Mesothelial cell of epicardium (in vitro differentiated cells): ENCODE measurements at regions not wholly inside any gene's neighbourhood (a gene's known extent, or its start where the extent isn't known, plus 50 kb on each side); places are given as distances from the start of the nearest gene placed in this dataset.

Source experiments
- DNase-seq, 2 experiments: peaks; one replicate each; pipeline ENCODE4 v3.0.0; 2021; ENCODE audit warnings: low spot score in 2 of 2; ENCODE audit not compliant: unreplicated experiment in 2 of 2
- H3K27ac Mint-ChIP-seq: 2 replicates; pipeline ENCODE4 v1.8.0; 2021; ENCODE audit warnings: mixed read lengths
- H3K27me3 Mint-ChIP-seq: 2 replicates; pipeline ENCODE4 v1.8.0; 2021; ENCODE audit warnings: low read depth, mixed read lengths
- H3K36me3 Mint-ChIP-seq: 2 replicates; pipeline ENCODE4 v1.8.0; 2021; ENCODE audit warnings: mixed read lengths
- H3K4me1 Mint-ChIP-seq: 2 replicates; pipeline ENCODE4 v1.8.0; 2021; ENCODE audit warnings: mixed read lengths
- H3K4me3 Mint-ChIP-seq: 2 replicates; pipeline ENCODE4 v1.8.0; 2021; ENCODE audit warnings: mild to moderate bottlenecking, moderate library complexity, mixed read lengths
- H3K9me3 Mint-ChIP-seq: 2 replicates; pipeline ENCODE4 v1.8.0; 2021; ENCODE audit warnings: mixed read lengths
- TF ChIP-seq, protein P1 (sequence below): fragments of 200-600 bp; sonication (generic); IDR thresholded peaks from one replicate; pipeline ENCODE4 v1.5.0; 2021; ENCODE audit warnings: antibody characterized with exemption; ENCODE audit not compliant: unreplicated experiment

DNA sequence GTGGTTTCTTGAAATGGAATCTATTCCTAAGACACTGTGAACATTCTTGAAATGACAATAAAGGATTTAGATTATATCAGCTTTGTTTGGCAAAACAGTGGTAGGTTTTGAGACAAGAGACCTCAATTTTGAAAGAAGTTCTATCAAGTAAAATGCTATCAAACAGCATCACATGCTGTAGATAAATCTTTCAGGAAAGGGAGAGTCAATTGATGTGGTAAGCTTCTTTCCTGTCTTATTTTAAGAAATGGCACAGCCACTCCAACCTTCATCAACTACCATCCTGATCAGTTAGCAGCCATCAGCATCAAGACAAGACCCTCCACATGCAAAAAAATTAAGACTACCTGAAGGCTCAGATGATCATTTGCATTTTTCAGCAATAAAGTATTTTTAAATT is 495.4 kb downstream of the TRIB2 start:
- peaks cover 50% of the 10 kb centered on the region for H3K9me3 Mint-ChIP-seq
- H3K27me3 Mint-ChIP-seq: no peaks in the 10 kb centered on the region
- no peaks in the 10 kb centered on the region for H3K36me3 Mint-ChIP-seq
- TF ChIP-seq, protein P1, sequence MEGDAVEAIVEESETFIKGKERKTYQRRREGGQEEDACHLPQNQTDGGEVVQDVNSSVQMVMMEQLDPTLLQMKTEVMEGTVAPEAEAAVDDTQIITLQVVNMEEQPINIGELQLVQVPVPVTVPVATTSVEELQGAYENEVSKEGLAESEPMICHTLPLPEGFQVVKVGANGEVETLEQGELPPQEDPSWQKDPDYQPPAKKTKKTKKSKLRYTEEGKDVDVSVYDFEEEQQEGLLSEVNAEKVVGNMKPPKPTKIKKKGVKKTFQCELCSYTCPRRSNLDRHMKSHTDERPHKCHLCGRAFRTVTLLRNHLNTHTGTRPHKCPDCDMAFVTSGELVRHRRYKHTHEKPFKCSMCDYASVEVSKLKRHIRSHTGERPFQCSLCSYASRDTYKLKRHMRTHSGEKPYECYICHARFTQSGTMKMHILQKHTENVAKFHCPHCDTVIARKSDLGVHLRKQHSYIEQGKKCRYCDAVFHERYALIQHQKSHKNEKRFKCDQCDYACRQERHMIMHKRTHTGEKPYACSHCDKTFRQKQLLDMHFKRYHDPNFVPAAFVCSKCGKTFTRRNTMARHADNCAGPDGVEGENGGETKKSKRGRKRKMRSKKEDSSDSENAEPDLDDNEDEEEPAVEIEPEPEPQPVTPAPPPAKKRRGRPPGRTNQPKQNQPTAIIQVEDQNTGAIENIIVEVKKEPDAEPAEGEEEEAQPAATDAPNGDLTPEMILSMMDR: no peak
- H3K4me1 Mint-ChIP-seq: no peaks in the 10 kb centered on the region
- DNase-seq: no peak
- no peak overlapping the region for H3K27ac Mint-ChIP-seq
- no peak overlapping the region for H3K4me3 Mint-ChIP-seq

DNA sequence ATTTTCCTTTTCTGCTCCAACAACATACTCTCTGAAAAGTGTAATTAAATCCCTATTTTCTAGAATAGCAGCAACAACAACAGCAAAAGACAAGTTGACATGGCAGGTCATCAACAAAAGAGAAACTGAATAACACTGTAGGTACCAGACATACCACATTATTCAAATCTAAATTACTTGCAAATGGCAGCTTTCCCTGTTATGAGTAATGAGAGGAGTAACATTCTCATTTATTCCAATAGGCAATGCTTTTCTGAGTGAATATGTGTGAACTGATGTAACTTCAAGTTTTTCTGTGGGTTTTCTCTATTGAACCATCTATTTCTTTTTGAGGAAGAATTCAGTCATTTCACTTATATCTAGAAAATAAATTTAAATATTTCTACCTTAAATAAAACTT is 501.5 kb downstream of the TRIB2 start:
- TF ChIP-seq, protein P1: no peak
- no peak for DNase-seq
- Mint-ChIP-seq H3K27ac (no peak overlapping the region), H3K36me3 (no peaks in the 10 kb centered on the region), H3K4me1 (no peaks in the 10 kb centered on the region), H3K4me3 (no peak overlapping the region), H3K9me3 (peaks cover 21% of the 10 kb centered on the region), H3K27me3 (peaks cover 2% of the 10 kb centered on the region)

DNA sequence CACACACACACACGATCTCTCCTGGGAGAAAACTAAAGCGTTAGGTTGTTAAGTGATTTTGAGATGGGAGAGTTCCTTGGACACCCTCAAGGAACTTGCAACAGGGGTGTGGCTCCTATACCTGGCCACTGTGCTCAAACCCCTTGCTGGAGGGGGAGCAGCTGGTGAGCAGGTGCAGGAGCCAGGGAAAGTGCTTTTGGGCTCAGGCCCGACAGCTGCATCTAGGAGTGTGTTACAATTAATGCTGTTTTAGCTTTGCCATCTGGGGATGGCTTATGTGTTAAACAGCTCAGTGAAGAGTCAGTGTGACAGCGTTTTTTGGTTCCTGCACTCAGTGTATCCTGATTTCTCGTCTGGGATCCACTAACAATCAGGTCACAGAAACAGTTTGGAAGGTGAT is 510.8 kb downstream of the TRIB2 start:
- no peak for DNase-seq
- Mint-ChIP-seq H3K4me1 (no peaks in the 10 kb centered on the region), H3K9me3 (no peaks in the 10 kb centered on the region), H3K4me3 (no peak overlapping the region), H3K27ac (no peak overlapping the region), H3K27me3 (peaks cover 12% of the 10 kb centered on the region), H3K36me3 (no peaks in the 10 kb centered on the region)
- TF ChIP-seq, protein P1: no peak

DNA sequence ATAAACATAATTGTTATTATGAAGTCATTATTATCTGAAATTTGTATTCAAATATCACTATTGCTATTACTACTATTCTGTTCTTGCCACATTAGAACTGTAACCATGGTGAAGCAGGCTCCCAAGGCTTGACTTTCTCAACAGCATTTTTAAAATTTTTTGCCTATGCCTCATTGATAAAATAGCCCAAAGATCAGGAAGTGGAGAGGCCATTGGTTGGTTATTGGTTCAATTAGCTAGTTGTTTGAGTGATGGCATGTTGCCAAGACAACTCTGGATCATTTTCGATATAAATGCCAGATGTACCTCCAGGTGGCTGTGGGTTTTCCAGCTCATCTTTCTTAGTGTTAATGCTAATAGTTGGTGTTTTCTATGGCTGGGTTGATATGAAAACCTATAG is 513.5 kb downstream of the TRIB2 start:
- TF ChIP-seq, protein P1: no peak
- Mint-ChIP-seq H3K9me3 (no peaks in the 10 kb centered on the region), H3K27ac (no peak overlapping the region), H3K27me3 (peaks cover 10% of the 10 kb centered on the region), H3K36me3 (no peaks in the 10 kb centered on the region), H3K4me3 (no peak overlapping the region), H3K4me1 (no peaks in the 10 kb centered on the region)
- DNase-seq: no peak

DNA sequence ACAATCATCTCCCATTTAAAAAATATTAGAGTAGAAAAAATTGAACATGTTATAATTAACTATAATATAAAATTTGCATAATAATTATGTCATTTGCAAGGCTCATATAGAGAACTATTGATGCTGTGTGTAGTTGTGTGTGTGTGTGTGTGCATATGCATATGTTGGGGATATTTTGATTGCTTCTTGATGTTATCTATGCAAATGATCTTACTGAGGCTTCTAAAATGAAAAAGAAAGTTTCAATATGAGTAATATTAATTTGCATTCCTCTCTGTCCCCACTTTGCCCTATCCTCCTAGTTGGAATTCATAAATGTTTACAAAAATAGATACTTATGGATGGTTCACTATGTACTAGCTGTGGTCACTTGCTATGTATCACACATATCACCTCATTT is 523.3 kb downstream of the TRIB2 start:
- no peaks in the 10 kb centered on the region for H3K4me1 Mint-ChIP-seq
- no peak overlapping the region for H3K4me3 Mint-ChIP-seq
- TF ChIP-seq, protein P1: no peak
- H3K27ac Mint-ChIP-seq: no peak overlapping the region
- H3K9me3 Mint-ChIP-seq: no peaks in the 10 kb centered on the region
- no peak for DNase-seq
- no peaks in the 10 kb centered on the region for H3K36me3 Mint-ChIP-seq
- peaks cover 3% of the 10 kb centered on the region for H3K27me3 Mint-ChIP-seq
